NCI-H2196 (cell line): ENCODE measurements at regions not wholly inside any gene's neighbourhood (a gene's known extent, or its start where the extent isn't known, plus 50 kb on each side); places are given as distances from the start of the nearest gene placed in this dataset.
A peak's percentile ranks its signal among the peaks of the same experiment; 100 is the strongest.
"Not testable (repeated sequence)": the region's sequence is repeated elsewhere in the genome, so short reads cannot be mapped to it uniquely, and the experiment has no call there.

Experiments
- DNase-seq: peaks from one replicate; lab custom pipeline; 2025; ENCODE audit not compliant: unreplicated experiment; lab: John Stamatoyannopoulos, UW

DNA sequence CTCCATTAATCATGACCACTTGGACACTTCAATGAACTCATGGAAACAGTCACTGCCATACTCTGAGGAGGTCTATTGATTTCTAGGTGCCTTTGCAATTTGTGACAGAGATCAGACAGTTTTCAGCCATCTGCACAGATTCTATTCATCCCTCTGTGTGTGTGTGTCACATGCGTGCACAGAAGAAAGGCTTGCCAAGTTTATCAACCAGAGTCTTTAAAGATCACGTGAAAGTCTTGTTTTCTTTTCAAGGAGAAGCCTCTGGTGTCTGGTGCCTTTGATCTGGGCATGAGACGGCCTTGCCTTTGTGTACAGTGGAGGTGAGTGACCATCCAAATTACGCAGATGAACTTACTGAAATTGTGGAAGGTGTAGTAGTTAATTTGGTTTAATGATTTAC, 164.2 kb downstream of the VAPA start:
- DNase-seq, result no peak

DNA sequence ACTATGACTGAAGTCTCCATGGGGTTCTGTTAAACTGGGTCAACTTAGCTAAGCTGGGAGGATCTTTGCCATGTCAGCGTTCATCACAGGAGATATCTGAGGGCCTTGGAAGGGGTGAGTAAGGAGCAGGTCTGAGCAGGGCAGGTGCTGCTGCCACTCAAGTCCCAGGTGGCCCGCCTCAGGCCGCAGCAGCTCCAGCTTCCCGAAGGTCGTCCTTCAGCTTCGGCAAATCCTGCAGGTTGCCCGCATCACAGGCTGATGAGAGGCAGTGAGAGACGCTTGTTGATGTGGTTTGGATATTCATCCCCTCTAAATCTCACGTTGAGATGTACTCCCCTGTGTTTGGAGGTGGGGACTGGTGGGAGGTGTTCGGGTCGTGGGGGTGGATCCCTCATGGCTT, 166.6 kb downstream of the VAPA start:
- no peak for DNase-seq

DNA sequence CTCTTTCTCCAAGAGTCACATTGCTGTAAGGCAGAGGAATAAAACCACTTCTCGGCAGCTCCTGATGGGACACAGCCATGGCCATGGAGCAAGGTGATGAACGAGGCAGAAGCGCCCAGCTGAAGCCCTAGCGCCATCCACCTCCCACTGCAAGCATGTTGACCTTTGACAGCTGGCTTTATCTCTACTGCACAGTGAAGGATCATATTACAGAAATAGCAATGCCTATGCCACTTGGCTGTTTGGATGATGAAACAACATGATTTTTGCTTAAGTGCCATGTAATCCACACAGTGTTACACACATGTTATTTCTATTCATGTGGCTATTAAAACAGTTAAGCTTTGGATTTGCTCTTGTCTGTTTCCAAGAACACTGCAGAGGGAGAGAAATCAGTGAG, 167.7 kb downstream of the VAPA start:
- DNase-seq, result peak; percentile 67

DNA sequence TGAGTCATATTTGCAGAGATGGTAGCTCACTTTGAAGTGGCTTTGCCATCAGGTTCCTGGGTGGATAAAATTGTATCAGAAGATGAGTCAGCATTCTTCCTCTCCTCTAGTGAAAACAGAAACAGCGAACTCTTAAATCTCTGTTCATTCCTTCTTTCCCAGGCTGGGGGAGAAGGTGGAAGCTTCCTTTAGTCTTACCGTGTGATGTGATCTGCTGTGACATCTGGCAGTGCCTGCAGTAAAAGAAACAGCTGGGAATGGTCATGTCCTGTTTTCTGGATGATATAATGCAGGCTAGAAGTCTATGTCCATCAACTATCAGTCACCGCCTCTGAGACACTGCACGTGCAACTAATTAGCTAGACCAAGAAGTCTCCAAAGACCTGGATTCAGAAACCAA, 171.6 kb downstream of the VAPA start:
- no peak for DNase-seq

DNA sequence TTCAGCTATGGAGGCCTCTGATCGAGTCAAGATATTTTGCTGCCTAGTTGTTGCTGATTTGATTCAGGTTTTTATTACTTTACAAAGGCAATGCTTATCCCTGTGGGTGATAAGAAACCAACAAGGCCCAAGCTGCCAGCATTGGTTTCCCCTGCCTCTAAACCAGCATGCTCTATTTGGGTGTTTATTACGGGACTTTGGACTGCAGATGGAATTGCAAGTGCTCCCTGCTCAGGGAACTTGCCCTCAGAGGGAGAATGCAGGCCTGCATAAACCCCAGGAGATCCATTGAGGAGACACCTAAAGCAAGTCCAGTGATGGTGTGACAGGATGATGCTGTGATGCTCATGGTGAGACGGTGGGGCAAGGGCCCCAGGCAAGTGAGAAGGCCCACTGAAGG, 172.1 kb downstream of the VAPA start:
- DNase-seq, result no peak

DNA sequence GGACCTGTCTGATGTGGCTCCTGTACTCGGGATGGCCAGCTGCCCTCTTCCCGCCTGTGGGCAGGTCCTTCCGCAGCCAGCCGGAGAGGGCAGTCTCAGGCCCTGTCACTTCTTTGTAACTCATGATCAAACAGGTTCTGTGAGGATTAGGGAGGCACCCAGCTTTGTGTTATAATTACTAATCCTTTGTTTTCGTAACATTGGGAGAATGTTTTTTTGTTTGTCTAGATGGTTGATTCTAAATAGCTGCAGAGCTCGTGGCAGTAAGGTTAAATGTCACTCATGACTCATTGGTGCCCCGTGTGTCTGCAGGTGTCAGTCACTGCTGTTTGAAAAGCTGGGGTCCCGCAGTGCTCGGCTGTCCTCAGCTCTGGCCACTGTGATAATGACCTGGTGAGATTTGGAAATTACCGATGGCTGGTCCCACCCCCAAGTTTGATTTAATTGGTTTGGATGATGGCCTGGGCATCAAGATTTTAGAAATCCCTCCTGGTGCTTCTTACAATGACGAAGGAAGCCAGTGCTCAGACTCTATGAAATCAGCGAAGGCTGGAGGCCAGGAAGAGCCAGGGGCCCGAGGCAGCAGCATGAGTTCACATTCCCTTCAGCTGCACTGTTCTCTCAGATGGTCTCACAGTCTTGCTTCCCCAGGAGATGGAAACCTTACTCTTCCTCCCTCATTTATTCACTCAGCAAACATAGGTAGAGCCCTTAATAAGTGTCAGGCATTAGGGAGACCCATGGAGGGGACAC, 172.8 kb downstream of the VAPA start:
- no peak for DNase-seq

DNA sequence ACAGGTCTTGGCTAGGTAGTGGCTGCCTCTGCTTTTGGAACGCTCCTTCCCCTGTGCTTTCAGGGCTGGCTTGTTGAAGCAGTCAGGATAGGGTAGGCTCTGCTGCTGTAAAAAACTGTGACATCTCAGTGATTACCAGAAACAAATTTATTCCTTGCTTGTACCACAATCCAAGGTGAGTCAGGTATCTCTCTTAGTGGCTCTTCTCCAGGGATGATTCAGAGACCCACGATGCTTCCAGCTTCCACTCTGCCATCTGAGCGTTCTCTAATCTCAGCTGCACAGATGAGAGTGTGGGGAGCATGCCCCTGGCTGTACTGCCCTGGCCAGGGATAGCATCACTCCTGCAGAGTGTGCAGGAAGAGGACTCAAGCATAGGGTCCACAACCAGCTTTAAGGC, 174.9 kb downstream of the VAPA start:
- DNase-seq, result no peak

DNA sequence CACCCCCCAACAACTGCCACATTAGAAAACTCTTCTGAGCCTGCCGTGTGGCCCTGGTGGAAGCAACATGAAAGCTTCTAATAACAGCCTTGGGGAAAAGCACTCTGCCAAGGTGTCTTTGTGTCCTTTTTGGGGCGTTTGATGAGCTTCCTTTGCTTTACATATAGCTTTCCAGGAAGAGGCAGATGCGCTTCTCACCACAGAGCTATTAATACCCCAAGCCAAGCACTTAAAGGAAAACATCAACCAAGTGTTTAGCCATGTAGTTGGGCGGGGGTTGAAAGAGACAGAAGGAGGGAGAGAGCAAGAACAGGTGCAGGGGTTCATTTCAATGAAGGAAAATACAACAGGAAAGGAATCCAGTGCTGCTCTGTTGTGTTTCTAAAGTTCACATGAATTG, 176.1 kb downstream of the VAPA start:
- peak; percentile 36 for DNase-seq

DNA sequence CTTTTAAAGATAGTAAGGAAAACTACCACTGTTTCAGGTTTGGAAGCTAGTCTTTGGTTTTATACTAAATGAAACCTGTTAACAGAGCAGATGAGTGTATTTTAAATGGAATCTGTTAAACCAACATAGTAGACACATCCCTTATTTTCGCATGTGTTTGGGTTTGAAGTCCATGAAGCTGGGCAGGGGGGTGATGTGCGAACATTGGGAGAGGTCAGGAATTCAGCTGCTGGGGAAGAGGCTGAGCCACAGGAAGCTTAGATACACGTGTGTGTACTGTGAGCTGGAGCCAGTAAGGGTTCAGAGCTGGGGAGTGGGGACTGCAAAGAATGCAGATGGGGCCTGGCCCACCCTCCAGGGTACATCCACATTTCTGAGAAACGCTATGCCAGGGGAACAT, 176.9 kb downstream of the VAPA start:
- DNase-seq, result no peak

DNA sequence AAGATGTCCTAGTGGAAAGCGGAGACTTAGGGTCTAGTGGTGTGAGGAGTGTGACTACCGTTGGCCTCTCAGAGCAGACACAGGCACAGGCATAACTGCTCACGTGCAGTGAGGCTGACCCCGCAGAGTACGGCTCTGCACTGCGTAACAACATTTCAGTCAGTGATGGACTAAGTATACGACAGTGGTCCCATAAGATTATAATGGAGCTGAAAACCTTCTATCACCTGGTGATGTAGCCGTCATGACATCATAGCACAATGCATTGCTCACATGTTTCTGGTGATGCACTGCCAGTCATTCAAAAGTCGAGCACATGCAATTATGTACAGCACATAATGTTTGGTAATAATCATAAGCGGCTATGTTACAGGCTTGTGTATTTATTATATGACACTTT, 179.6 kb downstream of the VAPA start:
- no peak for DNase-seq

DNA sequence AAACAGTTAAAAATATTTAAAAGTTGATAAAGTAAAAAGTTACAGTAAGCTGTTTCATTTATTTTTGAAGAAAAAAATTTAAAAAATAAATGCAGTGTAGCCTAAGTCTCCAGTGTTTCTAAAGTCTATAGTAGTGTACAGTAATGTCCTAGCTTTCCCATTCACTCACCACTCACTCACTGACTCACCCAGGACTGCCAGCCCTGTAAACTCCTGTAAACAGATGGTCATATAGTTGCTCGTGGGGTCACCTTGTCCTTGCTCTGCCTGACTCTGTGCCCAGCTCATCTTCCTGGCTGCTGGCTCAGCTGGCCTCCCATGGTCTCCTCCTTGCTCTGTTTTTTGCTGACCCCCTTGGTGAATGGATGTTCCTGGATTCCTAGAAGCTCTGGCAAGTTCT, 180.3 kb downstream of the VAPA start:
- no peak for DNase-seq

DNA sequence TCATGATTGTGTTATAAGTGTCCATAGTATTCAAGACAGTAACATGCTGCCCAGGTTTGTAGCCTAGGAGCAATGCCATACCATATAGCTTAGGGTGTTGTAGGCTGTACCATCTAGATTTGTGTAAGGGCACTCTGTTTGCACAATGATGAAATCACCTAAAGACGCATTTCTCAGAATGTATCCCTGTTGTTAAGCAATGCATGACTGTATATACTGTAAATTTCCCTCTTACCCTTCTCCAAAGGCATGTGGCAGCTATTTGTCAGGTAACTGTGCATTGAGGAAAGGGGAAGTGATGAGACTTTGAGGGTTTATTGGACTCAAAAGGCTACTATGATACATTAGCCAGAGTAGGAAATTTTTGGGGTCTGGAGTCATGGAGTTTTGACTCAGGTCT, 180.8 kb downstream of the VAPA start:
- DNase-seq, result no peak

DNA sequence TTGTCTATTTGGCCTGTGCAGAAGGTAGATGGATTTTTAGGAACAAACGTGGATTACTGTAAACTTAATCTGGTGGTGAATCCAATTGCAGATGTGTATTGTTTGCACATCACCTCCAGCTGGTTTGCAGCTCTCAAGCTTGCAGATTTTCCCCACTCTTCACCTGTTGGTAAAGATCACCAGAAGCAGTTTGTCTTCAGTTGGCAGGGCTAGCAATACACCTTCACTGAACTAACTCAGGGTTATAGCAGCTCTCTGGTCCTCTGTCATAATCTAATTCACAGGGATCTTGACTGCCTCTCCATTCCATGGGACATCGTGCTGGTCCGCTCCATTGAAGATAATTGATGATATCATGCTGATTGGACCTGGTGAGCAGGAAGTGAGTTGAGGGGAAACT, 181.5 kb downstream of the VAPA start:
- DNase-seq, result no peak

DNA sequence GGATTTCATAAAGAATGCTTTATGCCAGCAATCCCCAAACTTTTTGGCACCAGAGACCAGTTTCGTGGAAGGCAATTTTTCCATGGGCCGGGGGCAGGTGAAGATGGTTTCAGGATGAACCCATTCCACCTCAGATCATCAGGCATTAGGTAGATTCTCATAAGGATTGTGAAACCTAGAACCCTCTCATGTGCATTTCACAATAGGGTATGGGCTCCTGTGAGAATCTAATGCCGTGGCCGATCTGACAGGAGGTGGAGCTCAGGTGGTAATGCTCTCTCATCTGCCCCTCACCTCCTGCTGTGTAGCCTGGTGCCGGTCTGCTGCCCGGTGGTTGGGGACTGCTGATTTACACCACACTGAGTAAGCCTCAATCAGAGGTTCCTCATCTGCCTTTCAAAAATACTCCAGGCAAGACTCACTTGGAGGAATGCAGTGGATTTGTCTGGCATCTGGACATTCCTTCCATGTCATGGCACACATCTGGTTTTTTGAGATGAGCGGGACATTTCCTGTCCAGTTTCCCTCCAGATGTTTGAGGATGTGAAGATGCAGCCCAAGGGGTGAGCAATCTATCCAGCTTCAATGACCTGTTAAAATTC, 185.8 kb downstream of the VAPA start:
- DNase-seq, result no peak

DNA sequence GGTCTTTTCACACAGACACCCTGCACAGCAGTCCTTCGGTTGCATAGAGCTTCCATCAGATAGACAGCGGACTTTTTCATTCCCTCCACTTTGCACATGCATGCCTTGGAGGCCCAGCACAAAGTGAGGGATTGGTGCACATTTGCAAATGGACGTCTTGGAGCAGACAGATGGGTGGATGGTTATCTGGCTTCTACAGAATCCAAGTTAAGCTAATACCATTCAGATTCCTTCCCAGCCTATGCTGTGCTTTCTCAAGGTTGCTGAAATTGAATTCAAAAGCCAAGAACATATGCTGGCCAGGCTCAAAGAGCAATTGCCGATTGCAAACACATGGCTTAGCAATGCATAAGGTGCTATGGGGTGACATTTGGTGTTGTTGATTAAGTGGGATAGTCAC, 186.4 kb downstream of the VAPA start:
- DNase-seq, result no peak

DNA sequence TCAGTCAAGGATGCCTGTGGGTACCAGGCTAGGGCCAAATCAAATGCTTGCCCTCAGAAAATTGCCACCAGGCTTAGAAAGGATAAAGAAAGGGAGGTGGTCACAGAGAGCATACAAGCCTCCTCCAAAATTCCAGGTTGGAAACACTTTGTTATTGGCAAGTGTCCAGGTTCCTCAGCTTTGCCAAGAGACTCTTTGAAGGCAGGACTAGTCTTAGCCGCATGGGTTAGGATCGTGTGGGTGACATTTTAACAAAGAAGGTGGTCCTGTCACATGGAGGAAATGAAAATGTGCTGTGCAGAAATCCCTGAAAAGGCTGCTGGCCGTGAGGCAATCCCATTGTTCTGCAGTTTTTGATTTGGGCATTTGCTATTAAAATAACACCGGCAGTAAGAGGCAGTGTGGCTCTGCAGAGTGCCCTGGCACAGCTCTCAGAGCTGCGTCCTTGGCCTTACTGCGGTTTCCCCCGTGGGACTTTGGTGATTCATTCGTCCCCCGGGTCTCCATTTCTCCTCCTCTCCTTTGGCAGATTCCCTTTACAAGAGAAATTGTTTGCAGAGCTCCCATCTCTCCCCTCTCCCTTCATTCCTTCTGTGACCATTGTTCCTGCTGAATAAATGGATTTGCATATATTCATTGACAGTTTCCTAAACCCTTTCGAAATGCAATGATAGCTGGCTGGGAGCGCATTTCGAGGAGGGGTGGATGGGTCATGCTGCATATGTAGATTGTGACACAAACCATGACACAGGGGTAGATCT, 187.3 kb downstream of the VAPA start:
- peak; percentile 18 for DNase-seq

DNA sequence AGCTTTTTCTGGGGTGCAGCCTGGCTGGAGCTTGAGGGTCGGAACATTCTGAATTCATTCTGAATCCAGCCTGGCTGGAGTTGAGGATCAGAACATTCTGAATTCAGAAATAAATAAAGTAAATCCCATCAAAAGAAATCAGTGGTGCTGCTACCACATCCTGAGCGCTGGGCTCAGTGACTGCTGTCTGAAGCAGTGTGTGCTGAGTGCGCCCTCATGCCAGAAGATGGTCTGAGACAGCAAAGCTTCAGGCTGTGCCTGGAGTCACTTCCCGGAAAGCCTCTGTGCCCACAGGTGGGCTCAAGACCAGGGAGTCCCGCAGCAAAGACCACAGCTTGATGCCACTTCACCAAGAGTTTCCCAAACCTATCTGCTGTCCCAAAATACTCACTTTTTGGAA, 187.9 kb downstream of the VAPA start:
- DNase-seq, result no peak

DNA sequence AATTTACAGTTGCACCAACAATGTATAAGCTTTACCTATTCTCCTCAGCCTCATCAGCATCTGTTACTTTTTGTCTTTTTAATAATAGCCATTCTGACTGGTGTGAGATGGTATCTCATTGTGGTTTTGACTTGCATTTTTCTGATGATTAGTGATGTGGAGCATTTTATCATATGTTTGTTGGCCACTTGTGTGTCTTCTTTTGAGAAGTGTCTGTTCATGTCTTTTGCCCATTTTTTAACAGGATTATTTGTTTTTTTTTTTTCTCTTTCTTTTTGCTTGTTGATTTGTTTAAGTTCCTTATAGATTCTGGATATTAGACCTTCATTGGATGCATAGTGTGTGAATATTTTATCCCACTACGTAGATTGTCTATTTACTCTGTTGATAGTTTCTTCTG, 191.3 kb downstream of the VAPA start:
- DNase-seq, result not testable (repeated sequence)

DNA sequence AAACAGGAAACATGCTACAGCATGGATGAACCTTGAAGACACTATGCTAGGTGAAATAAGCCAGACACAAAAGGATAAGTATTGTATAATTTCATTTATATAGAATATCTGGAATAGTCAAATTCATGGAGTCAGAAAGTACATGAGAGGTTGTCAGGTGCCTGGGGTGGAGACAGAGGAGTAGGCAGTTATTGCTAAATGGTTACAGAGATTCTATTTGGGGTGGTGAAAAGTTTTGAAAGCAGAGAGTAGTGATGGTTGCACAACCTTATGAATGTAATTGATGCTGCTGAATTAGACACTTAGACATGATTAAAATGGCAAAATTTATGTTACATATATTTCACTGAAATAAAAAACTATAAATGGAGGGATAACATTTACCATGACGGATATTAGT, 197.4 kb downstream of the VAPA start:
- DNase-seq, result no peak

DNA sequence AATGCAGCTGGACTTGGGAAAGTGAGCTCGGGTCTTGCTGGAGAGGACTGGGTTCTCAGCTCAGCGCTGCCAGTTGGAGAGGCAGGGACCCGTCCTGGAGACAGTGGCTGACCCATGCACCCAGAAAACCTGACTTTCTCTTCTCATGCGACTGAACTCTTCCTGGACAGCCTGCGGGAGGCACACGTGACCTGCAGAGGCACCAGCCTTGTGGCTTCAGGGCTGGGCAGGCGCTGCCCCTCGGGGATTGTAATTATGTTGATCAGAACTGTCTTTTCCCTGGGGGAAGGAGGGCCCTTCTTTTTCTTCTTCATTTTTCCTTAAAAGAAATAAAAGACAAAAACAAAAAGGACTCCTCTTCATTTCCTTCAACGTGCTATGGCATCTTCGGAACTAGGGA, 198.1 kb downstream of the VAPA start:
- DNase-seq, result no peak

DNA sequence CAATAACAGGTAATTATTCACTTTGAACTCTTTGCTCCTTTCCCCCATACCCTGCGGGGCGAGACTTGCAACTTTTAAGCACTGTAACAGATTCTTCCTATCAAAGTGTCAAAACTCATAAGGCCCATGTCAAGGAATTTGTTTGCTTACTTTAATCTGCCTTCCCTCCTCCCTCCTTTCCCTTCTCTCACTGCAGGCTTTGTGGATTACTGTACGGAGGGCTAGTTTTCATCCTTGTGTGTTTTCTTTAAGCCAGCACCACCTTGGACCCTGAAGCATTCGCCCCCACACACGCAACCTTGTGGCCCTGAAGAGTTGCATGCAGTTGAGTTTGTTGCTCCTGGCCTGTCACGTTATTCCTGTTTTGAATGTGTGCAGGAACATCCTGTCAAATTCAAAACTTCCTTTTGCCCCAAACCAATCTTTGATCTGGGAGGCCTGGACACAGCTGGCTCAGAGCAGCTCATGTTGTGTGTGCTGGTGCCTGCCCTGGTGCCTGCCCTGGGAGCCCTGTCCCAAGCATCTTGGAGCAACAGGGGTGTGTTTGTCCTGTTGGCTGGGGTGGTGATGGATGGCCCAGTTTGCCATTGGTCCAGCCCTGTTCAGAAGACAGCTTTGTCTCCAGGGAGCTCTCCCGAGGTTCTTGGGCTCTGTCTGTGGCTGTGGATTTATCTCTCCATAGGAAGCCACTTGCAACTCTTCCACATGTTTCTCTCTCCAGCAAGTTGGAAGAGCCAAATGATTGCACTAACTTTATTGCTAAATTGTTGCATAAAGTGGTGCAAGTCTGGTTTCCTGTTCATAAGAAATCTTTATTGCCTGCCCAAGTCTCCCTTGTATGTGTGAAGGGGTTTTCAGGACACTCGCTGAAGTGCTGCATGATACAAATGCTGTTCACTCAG, 199.6 kb downstream of the VAPA start:
- no peak for DNase-seq
